ENCODE measurements at regions not wholly inside any gene's neighbourhood (a gene's known extent, or its start where the extent isn't known, plus 50 kb on each side); places are given as distances from the start of the nearest gene placed in this dataset.

DNA sequence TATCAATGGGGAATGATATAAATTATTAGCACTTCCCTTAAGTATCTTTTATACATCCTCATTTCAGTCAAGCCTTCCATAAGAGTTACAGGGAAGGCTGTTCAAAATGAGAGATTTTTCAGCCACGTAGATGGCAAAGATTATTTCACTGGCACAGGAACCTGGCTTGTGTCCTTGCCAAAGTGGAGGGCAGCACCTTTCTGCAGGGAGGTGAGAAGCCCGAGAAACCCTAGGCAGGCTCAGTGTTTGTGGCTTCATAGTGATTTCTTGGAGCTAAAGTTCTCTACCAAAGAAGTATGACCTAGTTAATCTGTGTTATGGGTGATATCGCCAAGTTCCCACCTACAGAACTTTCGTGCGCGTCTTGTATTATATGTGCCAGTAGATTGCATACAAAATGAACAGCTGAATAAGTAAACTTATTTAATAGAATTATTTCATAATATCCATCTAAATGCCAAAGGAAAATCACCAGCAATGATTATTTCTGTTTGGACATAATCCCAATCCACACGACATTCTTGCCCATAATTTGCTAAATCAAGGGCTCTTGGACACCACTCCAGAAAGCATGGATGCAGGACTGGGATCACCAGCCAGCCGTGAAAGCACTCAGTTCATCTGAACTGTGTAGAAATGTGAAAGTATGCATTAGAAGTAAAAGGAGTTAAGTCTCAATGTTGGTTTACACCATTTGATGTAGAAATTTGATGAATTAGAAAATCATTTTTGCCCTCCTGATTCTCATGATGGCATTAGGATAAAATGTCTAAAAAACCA, 150.4 kb upstream of the RNF32 start:
- no peak for DNase-seq (ENCODE audit: low read depth in 2 of 3, low spot score in 2 of 3)

DNA sequence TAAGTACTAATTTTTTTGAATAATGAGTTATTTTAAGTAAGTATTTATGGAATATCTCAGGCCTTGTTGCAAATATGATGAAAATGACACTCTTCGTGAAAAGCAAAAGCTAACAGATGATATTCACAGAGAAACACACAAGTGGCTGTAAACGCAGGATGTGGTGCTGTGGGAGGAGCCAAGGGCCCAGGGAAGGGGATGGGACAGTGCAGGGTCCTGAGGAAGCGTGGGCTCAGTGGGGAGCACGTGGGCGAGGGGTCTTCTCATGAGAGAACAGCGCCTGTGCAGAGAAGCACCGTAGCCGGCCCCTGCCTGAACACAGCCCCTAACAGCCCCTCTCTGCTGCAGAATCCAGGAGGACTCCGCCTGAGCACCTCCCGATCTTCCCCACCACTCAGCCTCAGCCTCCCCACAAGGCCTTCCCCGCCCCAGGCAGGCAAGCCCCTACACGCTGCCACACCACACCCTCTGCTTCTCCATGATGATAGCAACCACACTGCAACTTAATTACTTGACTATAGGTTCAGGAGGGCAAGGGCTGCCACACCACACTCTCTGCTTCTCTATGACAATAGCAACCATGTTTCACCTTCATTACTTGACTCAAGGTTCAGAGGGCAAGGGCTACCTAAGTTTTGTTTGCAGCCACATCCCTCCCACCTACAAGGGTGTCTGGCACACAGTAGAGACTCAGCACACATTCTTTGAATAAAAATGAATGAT, 152.6 kb upstream of the RNF32 start:
- no peak for DNase-seq (ENCODE audit: low read depth in 2 of 3, low spot score in 2 of 3)

DNA sequence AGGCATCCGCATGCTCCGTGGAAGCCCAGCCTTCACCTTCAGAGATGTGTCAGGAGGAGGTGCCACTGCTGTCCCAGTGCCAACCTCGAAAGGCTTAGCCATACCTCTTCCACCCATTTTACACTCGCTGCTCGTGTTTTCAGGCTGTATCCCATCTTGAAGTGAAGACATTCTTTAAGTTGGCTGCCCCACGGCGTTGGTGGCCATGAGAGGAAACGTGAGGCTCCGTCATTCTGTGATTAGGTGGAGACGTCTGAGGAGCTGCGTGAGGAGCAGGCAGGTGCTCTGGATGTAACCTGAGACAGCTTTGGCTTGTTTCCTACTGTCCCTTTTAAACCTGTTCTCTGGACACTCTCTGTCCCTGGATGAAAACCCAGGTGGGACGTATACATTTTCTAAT, 159.9 kb upstream of the RNF32 start:
- no peak for DNase-seq (ENCODE audit: low read depth in 2 of 3, low spot score in 2 of 3)

DNA sequence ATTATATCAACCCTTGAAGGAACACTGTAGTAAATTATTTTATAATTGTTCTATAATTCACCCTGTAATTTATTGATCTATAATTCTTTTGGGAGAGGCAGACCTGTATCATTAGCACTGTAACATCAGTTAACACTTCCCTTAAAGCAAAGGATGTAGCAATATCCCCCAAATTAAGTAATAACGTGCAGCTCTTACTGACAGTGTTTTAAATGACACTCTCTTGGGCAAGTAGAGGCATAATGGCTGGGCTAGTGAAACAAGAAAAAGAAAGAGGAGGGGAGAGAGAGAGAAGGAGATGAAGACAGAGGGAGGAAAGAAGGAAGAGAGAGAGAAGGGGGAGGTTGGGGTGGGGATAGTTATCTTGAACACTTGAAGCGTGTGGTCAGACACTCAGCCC, 161.0 kb upstream of the RNF32 start:
- DNase-seq (ENCODE audit: low read depth in 2 of 3, low spot score in 2 of 3) = no peak

DNA sequence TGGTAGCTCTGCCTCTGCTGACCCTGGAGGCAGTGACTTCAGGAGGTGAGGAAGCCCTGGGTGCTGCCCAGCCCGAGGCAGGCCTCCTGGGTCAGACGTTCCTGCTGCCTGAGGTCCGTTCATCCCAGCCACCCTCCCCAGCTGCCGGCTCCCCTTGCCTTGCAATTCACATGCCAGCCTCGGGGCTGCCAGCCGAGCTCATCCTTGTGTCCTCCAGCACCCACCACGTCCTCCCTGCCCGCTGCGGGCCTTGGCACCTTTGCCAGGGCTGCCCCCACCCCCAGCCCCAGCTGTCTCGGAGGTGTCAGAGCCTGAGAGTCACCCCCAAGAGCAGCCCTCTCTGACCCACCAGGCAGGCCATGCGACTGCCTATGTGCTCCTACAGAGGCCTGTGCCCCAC, 162.1 kb upstream of the RNF32 start:
- DNase-seq (ENCODE audit: low read depth in 2 of 3, low spot score in 2 of 3) = no peak

DNA sequence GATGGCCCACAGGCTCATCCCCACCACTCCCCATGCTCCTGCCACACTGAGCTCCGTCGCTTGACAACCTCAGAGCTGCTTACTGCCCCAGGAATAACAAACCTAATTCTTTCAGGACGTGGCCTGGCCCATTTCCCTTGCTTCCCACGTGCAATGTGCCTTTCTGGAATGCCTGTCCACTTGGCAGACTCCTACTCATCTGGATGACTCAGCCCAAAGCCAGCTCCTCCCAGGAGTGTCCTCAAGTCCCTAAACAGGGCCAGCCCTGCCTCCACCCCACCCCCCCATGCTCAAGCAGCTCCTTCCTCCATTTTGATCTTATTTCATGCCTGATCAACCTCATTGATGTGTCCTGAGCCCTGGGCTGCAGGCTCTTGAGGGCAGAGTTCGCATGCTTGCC, 164.9 kb upstream of the RNF32 start:
- no peak for DNase-seq (ENCODE audit: low read depth in 2 of 3, low spot score in 2 of 3)

DNA sequence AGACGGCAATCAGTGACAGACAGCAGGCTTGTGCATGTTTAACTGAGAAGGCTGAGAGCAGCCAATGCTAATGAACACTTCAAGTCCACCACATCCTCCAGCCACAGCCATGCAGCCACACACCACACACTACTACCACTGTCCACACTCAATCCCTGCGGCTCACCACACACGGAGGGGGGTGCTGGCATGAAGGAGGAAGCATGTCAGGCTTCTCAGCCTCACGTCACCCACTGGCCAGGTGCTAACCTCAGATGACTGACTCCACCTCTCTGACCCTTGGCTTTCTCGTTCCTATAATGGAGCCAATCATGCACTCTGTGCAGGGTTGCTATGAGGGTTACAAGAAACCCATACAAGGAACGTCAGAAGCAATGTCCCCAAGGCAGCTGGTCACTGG, 165.4 kb upstream of the RNF32 start:
- DNase-seq (ENCODE audit: low read depth in 2 of 3, low spot score in 2 of 3) = no peak

DNA sequence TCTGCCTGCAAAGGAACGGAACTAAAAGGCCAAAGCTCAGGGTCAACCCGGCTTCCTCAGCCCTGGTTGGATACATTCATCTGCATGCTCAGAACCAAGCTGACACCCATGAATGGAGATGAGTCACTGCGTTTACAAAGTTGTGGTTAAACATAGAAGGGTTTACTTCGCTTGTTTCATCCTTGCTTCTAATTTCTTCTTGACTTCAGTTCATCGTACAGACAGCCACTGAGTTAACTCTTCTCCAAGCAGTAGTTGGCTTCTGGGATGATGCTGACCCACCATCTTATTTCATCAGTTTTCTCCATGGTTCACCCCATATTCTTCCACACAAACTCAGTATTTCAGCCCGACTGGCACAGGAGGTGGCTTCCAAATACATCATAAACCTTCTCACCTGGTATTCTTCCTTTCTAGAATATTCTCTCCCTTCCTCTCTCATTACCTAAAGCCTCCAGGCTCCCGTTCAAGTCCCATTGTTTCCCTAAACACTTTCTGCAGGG, 166.3 kb upstream of the RNF32 start:
- no peak for DNase-seq (ENCODE audit: low read depth in 2 of 3, low spot score in 2 of 3)

DNA sequence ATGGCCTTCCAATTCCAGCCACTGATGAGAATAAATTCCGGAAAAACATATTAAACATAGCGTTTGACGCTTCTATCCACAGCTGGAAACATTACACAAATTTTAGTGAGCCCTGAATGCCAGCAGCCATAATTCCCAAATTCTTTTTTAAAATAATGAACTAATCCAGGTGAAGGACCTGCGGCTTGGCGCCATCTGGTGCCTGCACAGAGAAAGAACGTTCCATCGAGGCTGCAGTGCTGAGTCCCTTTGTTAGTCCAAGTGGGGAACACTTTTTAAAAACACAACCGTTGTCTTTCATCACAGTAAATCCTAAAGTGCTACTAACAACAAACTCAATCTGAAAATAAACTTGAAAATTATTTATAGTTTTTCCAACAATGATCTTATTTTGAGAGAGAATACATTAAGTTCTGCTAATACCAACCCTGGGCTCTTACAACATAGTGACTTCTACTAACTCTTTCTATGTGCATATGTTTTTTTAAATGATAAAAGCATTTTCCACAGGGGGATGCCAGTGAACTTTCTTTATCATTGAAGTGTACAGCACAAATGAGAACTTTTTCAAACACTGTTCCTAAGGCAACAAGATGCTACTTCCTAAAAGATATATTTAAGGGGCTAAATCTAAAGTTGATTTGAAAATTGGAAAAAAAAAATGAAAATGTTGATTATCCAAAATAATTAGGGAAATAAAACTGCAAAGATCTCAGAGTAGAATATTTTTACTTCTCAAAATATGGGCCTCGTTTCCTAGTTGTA, 166.9 kb upstream of the RNF32 start:
- DNase-seq (ENCODE audit: low read depth in 2 of 3, low spot score in 2 of 3) = peak in 2 of 3 donors; percentile 19 to 51

DNA sequence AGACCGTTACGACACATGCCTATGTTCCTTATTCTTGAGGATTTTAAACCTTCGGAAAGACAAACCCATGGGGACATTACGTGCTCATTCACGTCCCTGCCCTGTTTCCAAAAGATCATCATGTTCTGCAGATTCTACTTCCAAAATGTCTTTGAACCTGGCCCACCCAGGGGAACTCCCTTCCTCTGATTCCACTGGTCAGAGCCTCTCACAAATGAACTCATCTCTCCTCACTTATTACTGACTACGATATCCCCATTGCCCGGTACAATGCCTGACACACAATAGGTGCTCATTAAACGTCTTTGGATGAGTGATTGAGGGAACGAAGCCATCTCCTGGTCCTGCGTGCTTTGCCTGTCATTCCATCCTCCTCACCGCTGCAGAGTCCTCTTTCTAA, 168.3 kb upstream of the RNF32 start:
- no peak for DNase-seq (ENCODE audit: low read depth in 2 of 3, low spot score in 2 of 3)

DNA sequence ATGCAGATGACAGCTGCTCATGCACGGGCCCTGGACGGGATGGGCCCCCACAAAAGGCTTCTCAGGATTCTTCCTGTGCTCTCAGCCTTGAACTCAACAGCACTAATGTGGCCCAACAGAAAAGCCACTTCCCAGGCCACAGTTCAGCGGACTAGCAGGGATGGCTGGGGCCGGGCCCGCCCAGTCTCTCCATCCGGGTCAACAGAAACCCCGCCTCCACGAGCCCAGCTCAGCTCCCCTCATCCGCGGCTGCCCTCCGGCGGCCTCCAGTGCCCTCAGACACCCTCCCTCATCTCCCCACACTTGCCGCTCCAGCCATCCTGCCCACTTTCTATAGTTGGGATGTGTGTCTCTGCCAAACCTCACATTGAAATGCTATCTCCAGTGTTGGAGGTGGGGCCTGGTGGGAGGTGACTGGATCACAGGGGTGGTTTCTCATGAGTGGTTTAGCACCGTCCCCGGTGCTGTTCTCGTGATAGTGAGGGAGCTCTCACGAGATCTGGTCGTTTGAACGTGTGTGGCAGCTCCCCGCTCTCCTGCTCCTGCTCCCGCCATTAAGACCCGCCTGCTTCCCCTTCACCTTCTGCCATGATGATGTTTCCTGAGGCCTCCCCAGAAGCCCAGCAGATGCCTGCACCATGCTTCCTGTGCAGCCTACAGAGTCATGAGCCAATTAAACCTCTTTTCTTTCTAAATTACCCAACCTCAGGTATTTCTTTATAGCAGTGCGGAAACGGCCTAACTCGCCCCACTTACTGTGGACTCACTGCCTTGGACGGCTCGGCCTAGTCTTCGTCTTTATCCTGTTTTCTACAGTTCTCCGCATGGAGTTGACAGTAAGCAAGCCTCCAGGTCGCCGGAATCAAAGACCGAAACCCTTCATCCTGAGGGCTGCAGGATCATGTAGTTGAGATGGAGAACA, 169.9 kb upstream of the RNF32 start:
- DNase-seq (ENCODE audit: low read depth in 2 of 3, low spot score in 2 of 3) = no peak

DNA sequence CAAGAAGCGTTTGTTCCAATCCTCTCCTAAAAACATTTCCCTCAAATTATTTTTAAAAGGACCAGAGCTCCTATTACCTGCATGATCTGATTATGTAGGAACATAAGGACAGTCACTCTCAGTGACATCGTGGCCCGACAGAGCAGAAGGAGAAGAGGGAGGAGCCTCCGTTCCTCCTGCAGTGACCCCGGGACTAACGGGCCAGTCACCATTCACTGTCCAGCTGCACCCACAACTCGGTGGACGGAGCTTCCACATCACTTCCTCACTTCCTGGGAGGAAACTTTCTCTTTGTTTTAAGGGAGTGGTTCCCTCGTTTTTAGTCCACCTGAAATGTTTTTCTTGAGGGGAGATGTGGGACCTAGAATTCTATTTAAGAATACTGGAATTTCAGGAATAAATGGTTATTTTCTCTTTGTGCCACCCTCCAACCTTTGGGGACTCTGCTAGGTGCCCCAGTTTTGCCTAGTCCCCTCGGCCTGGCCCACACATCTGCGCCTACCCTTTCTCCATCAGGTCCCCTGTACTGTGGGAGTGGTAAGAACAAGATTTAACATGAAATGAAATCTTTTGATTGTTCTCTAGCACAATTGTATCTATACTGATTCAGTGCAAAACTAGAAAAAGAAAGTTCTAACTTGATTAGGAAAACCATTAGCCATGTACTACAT, 173.5 kb upstream of the RNF32 start:
- no peak for DNase-seq (ENCODE audit: low read depth in 2 of 3, low spot score in 2 of 3)

DNA sequence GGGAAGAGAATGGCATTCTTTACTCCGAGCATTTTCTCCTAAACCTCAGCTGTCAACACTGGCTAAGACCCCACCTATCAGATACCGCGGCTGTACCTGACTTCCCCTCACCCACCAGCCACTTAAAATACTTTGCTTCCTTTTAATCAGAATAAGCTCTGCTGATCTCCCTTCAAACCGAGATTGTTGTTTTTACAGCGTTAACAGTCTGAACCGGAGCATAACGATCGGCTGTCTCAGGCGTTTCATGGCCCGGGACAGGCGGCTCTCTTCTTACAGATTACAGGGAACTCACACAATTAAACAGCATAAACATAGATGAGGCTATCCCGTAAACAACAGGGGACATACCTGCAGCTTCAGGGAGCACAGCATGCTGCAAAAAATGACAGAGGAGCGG, 174.3 kb upstream of the RNF32 start:
- no peak for DNase-seq (ENCODE audit: low read depth in 2 of 3, low spot score in 2 of 3)

DNA sequence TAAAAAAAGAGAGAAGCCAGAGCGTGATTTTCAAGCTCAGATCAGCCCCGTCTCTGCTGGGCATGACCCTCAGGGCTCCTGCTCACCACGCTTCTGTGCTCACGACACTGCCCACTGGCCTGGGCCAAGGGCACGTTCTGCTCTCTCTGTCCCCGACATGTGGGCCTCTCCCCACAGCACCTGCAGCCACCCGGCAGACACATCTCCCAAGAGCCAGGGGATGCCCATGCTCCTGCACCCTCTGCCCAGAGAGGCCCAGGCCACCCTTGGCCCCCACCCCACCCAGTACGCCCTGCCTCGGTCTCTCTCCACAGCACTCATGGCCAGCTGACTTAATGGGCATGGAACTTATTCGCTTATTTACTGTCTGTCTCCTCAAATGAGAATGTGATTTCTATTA, 175.4 kb upstream of the RNF32 start:
- no peak for DNase-seq (ENCODE audit: low read depth in 2 of 3, low spot score in 2 of 3)

DNA sequence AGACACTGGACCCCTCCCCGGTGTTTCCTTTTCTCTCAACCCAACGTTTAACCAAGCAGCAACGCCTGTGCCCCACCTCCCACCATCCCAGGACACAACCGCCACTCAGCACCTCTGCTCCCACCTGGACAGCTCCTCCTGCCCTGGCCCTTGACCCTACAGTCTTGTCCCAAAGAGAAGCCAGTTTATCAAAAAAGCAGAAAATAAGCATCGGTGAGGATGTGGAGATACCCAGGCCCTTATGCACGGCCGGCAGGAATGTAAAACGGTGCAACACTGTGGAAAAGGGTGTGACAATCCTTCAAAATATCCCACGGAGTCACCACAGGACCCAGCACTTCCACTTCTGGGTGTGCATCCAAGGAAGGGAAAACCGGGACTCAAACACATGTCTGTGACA, 176.2 kb upstream of the RNF32 start:
- DNase-seq (ENCODE audit: low read depth in 2 of 3, low spot score in 2 of 3) = no peak

DNA sequence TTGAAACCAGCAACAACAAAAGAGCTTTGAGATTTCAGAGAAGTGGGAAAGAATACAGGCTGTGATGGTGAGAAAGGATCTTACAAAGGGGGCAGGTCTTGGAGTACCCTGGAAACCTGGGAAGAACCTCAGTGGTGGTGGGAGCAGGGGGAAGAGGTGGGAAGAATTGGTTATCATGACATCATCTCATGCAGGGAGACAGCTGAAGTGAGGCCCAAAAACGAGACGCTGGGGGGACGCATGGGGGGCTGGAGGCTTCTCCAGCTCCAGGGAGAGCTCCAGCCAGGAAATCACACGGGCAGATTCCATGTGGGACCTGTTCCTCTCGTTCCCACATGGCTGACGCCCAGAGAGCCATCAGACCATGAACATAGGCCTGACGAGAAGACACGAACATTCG, 177.3 kb upstream of the RNF32 start:
- no peak for DNase-seq (ENCODE audit: low read depth in 2 of 3, low spot score in 2 of 3)

DNA sequence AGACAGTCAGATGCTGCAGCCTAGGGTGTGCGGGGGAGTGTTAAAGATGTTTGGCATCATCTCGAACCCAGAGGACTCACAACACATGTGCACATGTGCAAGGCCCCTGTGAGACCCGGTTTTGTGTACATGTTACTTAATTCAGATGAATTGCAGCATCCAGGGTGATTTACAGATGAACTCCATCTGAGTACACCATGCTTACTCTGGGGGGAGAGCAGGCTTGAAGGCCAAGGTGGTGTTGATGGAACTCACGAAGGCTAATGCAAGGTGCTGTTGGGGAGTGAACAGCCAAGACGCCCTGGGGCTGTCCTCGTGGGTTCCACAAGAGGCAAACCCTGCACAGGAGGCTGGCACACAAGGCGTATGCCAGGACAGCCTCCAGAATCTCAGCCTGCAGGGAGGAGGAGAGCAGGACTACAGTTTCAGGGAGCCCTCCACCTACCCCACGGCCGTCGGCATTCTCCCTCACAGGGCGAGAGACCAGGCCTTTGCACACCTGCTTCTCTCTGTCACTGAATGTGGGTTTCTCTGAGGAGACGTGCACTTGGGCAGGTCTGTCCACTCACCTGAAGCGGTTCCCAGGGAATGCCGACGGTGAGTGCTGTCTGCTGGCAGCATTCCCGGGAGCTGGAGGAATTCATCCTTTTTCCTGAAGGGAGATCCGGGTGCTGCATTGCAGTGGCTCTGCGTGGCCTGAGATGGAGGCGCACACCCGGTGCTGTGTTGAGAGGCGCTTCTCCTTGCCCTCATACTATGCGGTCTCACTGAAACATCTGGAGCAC, 178.5 kb upstream of the RNF32 start:
- DNase-seq (ENCODE audit: low read depth in 2 of 3, low spot score in 2 of 3) = no peak

DNA sequence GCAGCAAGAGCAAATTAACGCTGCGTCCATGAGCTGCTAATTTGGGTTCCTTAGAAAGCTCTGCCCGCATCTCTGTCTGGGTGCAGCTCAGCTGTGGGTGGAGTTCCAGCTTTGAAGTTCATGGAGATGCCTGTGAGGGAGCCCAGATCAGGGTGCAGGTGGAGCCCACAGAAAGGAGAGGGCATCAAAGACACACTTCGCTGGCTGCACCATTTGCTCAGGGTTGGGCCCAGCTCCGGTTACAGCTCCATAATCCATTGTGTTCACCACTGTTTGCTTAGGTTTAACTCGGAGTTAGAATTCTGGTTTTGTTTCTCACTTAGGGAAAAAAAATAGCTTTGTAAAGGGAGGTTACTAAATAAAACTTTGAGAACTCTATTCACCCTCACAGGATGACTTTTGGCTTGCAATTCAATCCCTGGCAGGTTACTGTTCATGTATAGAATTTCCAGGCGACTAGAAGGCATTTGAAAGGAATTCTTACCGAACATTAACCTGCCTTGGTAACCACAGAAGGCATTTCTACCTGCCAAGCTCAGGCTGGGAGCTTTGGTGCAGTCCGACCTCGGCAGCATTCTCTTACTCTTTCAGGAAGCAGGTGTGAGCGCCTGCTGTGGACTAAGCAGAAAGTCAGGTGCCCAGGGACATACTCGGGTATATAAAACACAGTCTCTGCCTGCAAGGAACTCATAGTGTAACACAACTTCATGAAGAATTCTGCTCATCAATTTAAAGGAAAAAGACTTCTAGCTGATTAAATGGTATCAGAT, 179.5 kb upstream of the RNF32 start:
- DNase-seq (ENCODE audit: low read depth in 2 of 3, low spot score in 2 of 3) = no peak

All from hematopoietic multipotent progenitor cell (in vitro differentiated cells).